Bronchial epithelial cell (primary cell): ENCODE measurements at regions not wholly inside any gene's neighbourhood (a gene's known extent, or its start where the extent isn't known, plus 50 kb on each side); places are given as distances from the start of the nearest gene placed in this dataset.

Experiments used
- DNase-seq: peaks from one replicate; pipeline ENCODE4 v3.0.0-alpha.2; 2010; ENCODE audit warnings: low read depth
- FAIRE-seq: peaks from 2 replicates; lab custom pipeline; 2011; peaks lifted over from hg19 to GRCh38; lab: Jason Lieb, UNC
- H3K27me3 ChIP-seq: 2 replicates; pipeline ENCODE4 v1.5.1; 2011; ENCODE audit warnings: low read length; ENCODE audit not compliant: control insufficient read depth, insufficient read depth
- H3K36me3 ChIP-seq: 2 replicates; pipeline ENCODE4 v1.5.1; 2011; ENCODE audit warnings: low read length; ENCODE audit not compliant: control insufficient read depth, insufficient read depth
- H3K4me3 ChIP-seq: 2 replicates; pipeline ENCODE4 v1.5.1; 2011; ENCODE audit warnings: mild to moderate bottlenecking, low read depth, low read length, control low read depth
- CTCF ChIP-seq: IDR thresholded peaks from 2 replicates; pipeline ENCODE4 v1.5.1; 2011; ENCODE audit warnings: mild to moderate bottlenecking, moderate library complexity, low read length, control low read depth, inconsistent platforms; ENCODE audit not compliant: insufficient read depth, severe bottlenecking

- no peak for TF ChIP-seq CTCF
- no peaks in the 10 kb centered on the region for H3K27me3 ChIP-seq
- FAIRE-seq (no peak), DNase-seq (no peak)
- no peaks in the 10 kb centered on the region for H3K36me3 ChIP-seq
- no peak overlapping the region for H3K4me3 ChIP-seq
These were observed 154.0 kb downstream of the BMP7 start for GRCh38 chr20:57112448-57112847.

- no peak for DNase-seq
- TF ChIP-seq CTCF, result no peak
- no peaks in the 10 kb centered on the region for H3K27me3 ChIP-seq
- no peak for FAIRE-seq
- no peaks in the 10 kb centered on the region for H3K36me3 ChIP-seq
- no peak overlapping the region for H3K4me3 ChIP-seq
These were observed 152.0 kb downstream of the BMP7 start for GRCh38 chr20:57114290-57115005.

- Histone ChIP-seq H3K4me3 (no peak overlapping the region), H3K27me3 (no peaks in the 10 kb centered on the region), H3K36me3 (no peaks in the 10 kb centered on the region)
- DNase-seq (no peak), FAIRE-seq (no peak)
- TF ChIP-seq CTCF, result no peak
These were observed 149.1 kb downstream of the BMP7 start for GRCh38 chr20:57117296-57117695.

GRCh38 chr20:57118107-57118769 lies 148.2 kb downstream of the BMP7 start:
- no peak for TF ChIP-seq CTCF
- FAIRE-seq, result no peak
- H3K27me3 ChIP-seq, result no peaks in the 10 kb centered on the region
- DNase-seq, result no peak
- H3K4me3 ChIP-seq, result no peak overlapping the region
- no peaks in the 10 kb centered on the region for H3K36me3 ChIP-seq
